ENCODE measurements at regions not wholly inside any gene's neighbourhood (a gene's known extent, or its start where the extent isn't known, plus 50 kb on each side); places are given as distances from the start of the nearest gene placed in this dataset.

DNA sequence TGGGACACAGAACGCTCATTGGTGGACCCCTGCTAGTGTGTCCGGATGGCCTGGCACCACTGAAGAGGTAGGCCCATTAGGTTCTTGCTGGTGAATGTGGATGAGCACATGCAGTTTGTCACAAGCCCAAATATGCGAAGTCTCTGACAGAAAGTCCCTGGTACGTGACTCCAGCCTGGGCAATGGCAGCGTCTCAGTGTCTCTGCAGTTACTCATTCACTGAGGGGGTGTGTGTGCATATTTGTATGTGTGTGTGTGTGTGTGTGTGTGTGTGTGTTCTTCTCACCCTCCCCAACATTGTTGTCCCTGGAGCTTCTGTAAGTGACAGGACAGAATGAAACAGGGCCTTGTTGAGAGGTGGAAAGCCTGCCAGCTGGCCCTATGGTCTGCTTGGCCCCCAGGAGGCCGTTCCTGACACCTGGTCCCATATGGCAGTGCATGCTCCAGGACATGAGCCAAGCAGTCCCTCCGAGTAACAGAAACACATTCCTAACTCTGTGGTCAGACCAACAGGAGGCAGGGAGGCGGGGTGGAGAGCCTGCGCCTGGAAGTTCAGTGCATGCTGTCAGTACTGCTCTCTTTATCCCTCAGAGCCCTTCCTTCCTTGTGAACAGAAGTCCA, 169.9 kb downstream of the SLC28A3 start (continued):
- TF ChIP-seq POLR2A (IDR thresholded peaks at IDR 0.05; ENCODE audit: low read depth, low read length) = no peak

DNA sequence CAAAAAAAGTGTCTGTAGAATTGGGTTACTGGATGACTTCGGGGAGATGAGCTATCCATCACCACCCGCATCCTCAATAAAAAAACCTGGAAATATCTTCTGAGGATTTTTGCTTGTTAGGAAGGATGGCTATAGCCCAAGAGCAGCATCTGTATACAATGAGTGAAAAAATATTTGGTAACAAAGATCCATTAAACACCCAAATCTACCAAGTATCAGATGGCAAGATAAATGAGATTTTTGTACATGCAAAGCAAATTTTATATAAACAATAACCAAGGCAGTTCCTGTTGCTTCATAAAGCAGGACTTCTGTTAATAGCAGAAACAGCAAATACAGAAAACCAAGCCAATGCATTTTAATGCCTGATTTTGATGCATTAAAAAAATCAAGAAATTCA, 166.6 kb downstream of the SLC28A3 start:
- Histone ChIP-seq H2AK9ac (replicated peaks; ENCODE audit: low read depth, low read length, poor library complexity) (no peak overlapping the region), H3K9me3 (ENCODE audit: control insufficient read depth, insufficient read depth, low read length) (no peaks in the 10 kb centered on the region), H3K27ac (ENCODE audit: insufficient read depth, low read length) (no peak overlapping the region), H3K4me2 (ENCODE audit: low read depth, low read length) (no peak overlapping the region), H2BK120ac (ENCODE audit: low read depth, low read length) (no peak overlapping the region), H2AFZ (replicated peaks; ENCODE audit: low read length, poor library complexity) (no peak overlapping the region), H4K8ac (ENCODE audit: low read depth in 2 of 2, low read length in 2 of 2) (no peak overlapping the region), H3K36me3 (ENCODE audit: control insufficient read depth, insufficient read depth, low read length) (no peaks in the 10 kb centered on the region), H4K91ac (ENCODE audit: insufficient read depth, low read depth, low read length) (no peak overlapping the region), H3K14ac (replicated peaks; ENCODE audit: low read depth, low read length) (no peak overlapping the region), H2BK15ac (ENCODE audit: low read depth, low read length) (no peak overlapping the region), H2AK5ac (ENCODE audit: low read depth, low read length) (no peak overlapping the region), H3K4me1 (ENCODE audit: control insufficient read depth, insufficient read depth, low read length) (peaks cover 18% of the 10 kb centered on the region), H2BK5ac (ENCODE audit: low read depth, low read length, poor library complexity, severe bottlenecking) (peak overlapping the region; percentile 14), H3K27me3 (ENCODE audit: control insufficient read depth, insufficient read depth, low read length) (no peaks in the 10 kb centered on the region), H4K5ac (ENCODE audit: low read depth, low read length) (no peak overlapping the region), H3K23ac (ENCODE audit: low read depth, low read length) (no peak overlapping the region), H3K18ac (ENCODE audit: low read depth, low read length) (peak overlapping the region; percentile 70; the same call in 1 of the 2 replicates), H3K56ac (ENCODE audit: extremely low read depth, insufficient read depth, low read length) (no peak overlapping the region), H3K9ac (ENCODE audit: low read depth, low read length) (no peak overlapping the region), H3K79me1 (ENCODE audit: low read depth in 1 of 2, low read length in 2 of 2) (no peaks in the 10 kb centered on the region), H2BK20ac (ENCODE audit: low read depth, low read length) (no peak overlapping the region), H3K4me3 (ENCODE audit: insufficient read depth, low read depth, low read length) (no peak overlapping the region), H3K4ac (ENCODE audit: low read depth, low read length) (no peak overlapping the region), H3K9me1 (ENCODE audit: insufficient read depth, low read length) (peaks cover 8% of the 10 kb centered on the region), H4K20me1 (ENCODE audit: insufficient read depth, low read length) (no peaks in the 10 kb centered on the region)
- TF ChIP-seq MXI1 (IDR thresholded peaks at IDR 0.05; ENCODE audit: borderline replicate concordance, low read depth, low read length) = no peak
- no CpG with 5 or more reads among the region's 2 CpGs for WGBS, 2 experiments (ENCODE audit: extremely low coverage in 2 of 2, insufficient read length in 1 of 2)
- DNase-seq (peak; percentile 4), ATAC-seq (ENCODE audit: low read depth) (no peak)
- no TSS peak for BruUV-seq (replicated peaks)
- intact Hi-C loops (cut with micrococcal nuclease) = loop anchor here (5.0 kb wide), 1 partner anchor 52 kb away; no protein-coding TSS in a partner anchor
- dilution Hi-C loops (cut with HindIII; ENCODE audit: low sequenced_read_pairs, unreplicated experiment) = no loop called here
- in situ Hi-C loops (cut with MboI; ENCODE audit: low sequenced_read_pairs) = loop anchor here (5.0 kb wide), 1 partner anchor 197 kb away; no protein-coding TSS in a partner anchor
- ChIA-PET CTCF (interaction anchor here (0.9 to 1.3 kb wide), 3 partner anchors 8 to 164 kb away, joined by 3 read pairs; no protein-coding TSS in a partner anchor), POLR2A (ENCODE audit: unreplicated experiment) (no interaction called here)
